ENCODE measurements at regions not wholly inside any gene's neighbourhood (a gene's known extent, or its start where the extent isn't known, plus 50 kb on each side); places are given as distances from the start of the nearest gene placed in this dataset.

DNA sequence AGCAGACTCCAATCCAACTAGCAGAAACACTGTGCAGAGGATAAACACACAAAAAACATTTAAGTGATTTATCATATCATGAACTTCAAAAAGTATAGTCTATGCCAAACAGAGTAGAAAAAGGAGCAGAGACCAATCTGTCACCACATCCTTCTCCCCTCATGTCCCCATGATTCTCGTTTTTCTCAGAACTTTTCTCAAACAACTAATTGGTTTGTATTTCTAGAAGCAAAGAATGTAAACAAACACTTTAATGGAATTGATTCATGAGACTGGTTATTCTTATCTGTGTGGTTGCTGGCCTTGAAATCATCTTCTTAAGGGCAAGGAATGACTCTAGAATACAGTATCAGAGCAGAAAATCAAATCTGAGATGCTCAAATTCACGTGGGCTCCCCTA lies 294.2 kb upstream of the THBS1 start:
- no peak overlapping the region for H3K27ac ChIP-seq
- H3K4me3 ChIP-seq, result no peak overlapping the region
- intact Hi-C loops (cut with DNase I; ENCODE audit: low total_unique reads), result no loop called here
- TF ChIP-seq POLR2A (IDR thresholded peaks at IDR 0.05), result no peak
- no peaks in the 10 kb centered on the region for H3K36me3 ChIP-seq
- WGBS, 2 donors (ENCODE audit: low coverage in 1 of 2), result 31 to 47% methylated on average over 2 of the region's 2 CpGs
- no peaks in the 10 kb centered on the region for H3K9me3 ChIP-seq
- no peak for DNase-seq
- in situ Hi-C loops (cut with MboI; ENCODE audit: low pct_ligation_motif_present in 1 of 4, low pct_unique_long_range_greater_than_20kb in 1 of 4, low sequenced_read_pairs in 3 of 4), result no loop called here
- H3K4me1 ChIP-seq, result no peaks in the 10 kb centered on the region
- H3K27me3 ChIP-seq, result no peaks in the 10 kb centered on the region

DNA sequence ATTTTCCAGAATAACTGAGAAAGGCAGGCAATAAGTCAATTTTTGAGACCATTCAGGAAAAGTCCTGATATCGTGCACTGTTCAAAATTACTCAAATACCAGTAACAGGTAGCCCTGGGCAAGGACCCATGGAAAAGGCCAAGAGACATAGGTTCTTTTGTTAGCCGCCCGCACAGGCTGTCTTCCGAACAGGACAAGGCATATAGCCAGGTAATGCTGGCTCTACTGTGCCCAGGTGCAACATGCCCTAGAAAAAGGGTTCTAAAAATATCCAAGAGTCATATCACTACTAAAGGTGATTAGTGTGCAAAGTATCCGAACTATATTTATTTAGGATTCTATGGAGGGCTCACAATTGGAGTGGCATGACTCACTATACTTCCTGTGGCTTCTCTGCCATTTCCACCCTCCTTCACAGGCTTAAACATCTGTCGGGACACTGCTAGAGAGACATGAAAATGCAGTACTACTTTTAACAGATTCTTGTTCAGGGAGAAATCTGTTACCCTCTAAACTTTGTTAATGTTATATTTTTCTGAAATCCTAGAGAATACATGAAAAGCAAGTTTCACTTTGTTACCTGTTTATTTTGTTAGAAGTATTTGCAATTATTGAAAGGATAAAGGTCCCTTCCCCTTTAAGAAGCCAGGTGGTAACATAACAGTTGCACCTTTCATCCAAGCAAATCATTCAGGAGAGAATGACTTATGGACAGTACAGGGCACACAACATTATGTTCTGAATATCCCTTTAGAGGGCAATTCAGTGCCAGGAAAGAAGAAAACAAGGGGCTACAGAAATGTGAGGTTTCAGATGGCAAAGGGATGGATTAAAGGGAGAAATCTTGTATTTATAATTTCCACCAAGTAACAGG lies 293.3 kb upstream of the THBS1 start:
- intact Hi-C loops (cut with DNase I; ENCODE audit: low total_unique reads) (no loop called here), in situ Hi-C loops (cut with MboI; ENCODE audit: low pct_ligation_motif_present in 1 of 4, low pct_unique_long_range_greater_than_20kb in 1 of 4, low sequenced_read_pairs in 3 of 4) (no loop called here)
- whole genome bisulfite sequencing, 2 donors (ENCODE audit: low coverage in 1 of 2), result 74 to 79% methylated on average over 5 to 6 of the region's 6 CpGs
- no peaks in the 10 kb centered on the region for H3K36me3 ChIP-seq
- no peaks in the 10 kb centered on the region for H3K9me3 ChIP-seq
- no peak overlapping the region for H3K27ac ChIP-seq
- no peak overlapping the region for H3K4me3 ChIP-seq
- no peaks in the 10 kb centered on the region for H3K27me3 ChIP-seq
- no peak for DNase-seq
- TF ChIP-seq POLR2A (IDR thresholded peaks at IDR 0.05) (no peak), EP300 (IDR thresholded peaks at IDR 0.05; ENCODE audit: low read depth) (no peak), POLR2AphosphoS5 (IDR thresholded peaks at IDR 0.05) (no peak)
- TF ChIP-seq, protein P1, sequence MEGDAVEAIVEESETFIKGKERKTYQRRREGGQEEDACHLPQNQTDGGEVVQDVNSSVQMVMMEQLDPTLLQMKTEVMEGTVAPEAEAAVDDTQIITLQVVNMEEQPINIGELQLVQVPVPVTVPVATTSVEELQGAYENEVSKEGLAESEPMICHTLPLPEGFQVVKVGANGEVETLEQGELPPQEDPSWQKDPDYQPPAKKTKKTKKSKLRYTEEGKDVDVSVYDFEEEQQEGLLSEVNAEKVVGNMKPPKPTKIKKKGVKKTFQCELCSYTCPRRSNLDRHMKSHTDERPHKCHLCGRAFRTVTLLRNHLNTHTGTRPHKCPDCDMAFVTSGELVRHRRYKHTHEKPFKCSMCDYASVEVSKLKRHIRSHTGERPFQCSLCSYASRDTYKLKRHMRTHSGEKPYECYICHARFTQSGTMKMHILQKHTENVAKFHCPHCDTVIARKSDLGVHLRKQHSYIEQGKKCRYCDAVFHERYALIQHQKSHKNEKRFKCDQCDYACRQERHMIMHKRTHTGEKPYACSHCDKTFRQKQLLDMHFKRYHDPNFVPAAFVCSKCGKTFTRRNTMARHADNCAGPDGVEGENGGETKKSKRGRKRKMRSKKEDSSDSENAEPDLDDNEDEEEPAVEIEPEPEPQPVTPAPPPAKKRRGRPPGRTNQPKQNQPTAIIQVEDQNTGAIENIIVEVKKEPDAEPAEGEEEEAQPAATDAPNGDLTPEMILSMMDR (IDR thresholded peaks at IDR 0.05), result no peak
- H3K4me1 ChIP-seq, result no peaks in the 10 kb centered on the region

DNA sequence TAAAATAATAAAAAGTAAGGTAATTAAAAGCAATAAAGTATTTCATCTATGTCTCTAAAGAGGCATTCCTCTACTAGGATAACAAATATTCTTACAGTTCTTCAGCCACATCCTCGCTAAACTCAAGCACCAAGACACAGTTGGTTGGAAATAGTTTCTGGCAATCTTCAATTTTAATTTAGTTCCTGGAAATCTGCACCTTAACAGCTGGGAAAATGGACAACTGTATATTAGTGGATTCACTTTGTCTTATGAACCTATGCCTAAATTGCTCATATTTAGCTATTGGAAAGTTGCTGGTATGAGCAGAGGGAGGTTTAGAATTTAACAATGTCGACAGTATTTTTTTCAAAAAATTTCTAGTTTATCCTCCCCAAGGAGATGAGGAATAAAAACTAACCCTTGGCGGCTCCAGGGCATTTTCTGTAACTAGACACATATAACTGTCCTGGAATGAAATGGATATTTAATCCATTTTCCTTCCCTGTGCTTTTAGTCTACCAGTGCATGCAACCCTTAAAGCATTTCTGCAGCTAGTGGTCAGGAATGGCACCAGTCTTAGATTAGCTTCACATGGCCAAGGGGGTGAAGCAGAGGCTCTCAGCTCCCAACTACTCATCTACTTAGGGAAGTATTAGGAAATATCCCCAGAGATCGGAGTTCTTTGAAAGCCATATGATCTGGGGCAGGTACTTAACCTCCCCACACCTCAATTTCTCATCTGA lies 290.0 kb upstream of the THBS1 start:
- no peak overlapping the region for H3K27ac ChIP-seq
- in situ Hi-C loops (cut with MboI; ENCODE audit: low pct_ligation_motif_present in 1 of 4, low pct_unique_long_range_greater_than_20kb in 1 of 4, low sequenced_read_pairs in 3 of 4) (no loop called here), intact Hi-C loops (cut with DNase I; ENCODE audit: low total_unique reads) (no loop called here)
- no peaks in the 10 kb centered on the region for H3K36me3 ChIP-seq
- TF ChIP-seq, protein P1 (IDR thresholded peaks at IDR 0.05), result no peak
- TF ChIP-seq POLR2A (IDR thresholded peaks at IDR 0.05) (no peak), EP300 (IDR thresholded peaks at IDR 0.05; ENCODE audit: low read depth) (no peak), POLR2AphosphoS5 (IDR thresholded peaks at IDR 0.05) (no peak)
- no peaks in the 10 kb centered on the region for H3K4me1 ChIP-seq
- no peaks in the 10 kb centered on the region for H3K9me3 ChIP-seq
- WGBS, 2 donors (ENCODE audit: low coverage in 1 of 2), result 89% methylated on average over 3 to 4 of the region's 4 CpGs
- no peak for DNase-seq
- H3K4me3 ChIP-seq, result no peak overlapping the region
- H3K27me3 ChIP-seq, result no peaks in the 10 kb centered on the region

- in situ Hi-C loops (cut with MboI; ENCODE audit: low pct_ligation_motif_present in 1 of 4, low pct_unique_long_range_greater_than_20kb in 1 of 4, low sequenced_read_pairs in 3 of 4), result no loop called here
- H3K27me3 ChIP-seq, result no peaks in the 10 kb centered on the region
- intact Hi-C loops (cut with DNase I; ENCODE audit: low total_unique reads), result no loop called here
- 92% methylated on average over 3 of the region's 3 CpGs; no CpG with 5 or more reads in 1 of the 2 donors for WGBS, 2 donors (ENCODE audit: low coverage in 1 of 2)
- no peaks in the 10 kb centered on the region for H3K4me1 ChIP-seq
- no peak overlapping the region for H3K27ac ChIP-seq
- no peak for TF ChIP-seq EP300 (IDR thresholded peaks at IDR 0.05; ENCODE audit: low read depth)
- TF ChIP-seq POLR2A (IDR thresholded peaks at IDR 0.05), result no peak
- TF ChIP-seq POLR2AphosphoS5 (IDR thresholded peaks at IDR 0.05), result no peak
- TF ChIP-seq, protein P1 (IDR thresholded peaks at IDR 0.05), result no peak
- no peaks in the 10 kb centered on the region for H3K36me3 ChIP-seq
- H3K4me3 ChIP-seq, result no peak overlapping the region
- DNase-seq, result no peak
- no peaks in the 10 kb centered on the region for H3K9me3 ChIP-seq
Measured at GRCh38 chr15:39291690-39292089, 289.2 kb upstream of the THBS1 start.

Measured in transverse colon (tissue), 4 donors.